ENCODE measurements at regions not wholly inside any gene's neighbourhood (a gene's known extent, or its start where the extent isn't known, plus 50 kb on each side); places are given as distances from the start of the nearest gene placed in this dataset.
"Not testable (repeated sequence)": the region's sequence is repeated elsewhere in the genome, so short reads cannot be mapped to it uniquely, and the experiment has no call there.

- no peak for DNase-seq
These were observed 86.5 kb upstream of the LHX1 start for GRCh38 chr17:36850790-36851189.

DNA sequence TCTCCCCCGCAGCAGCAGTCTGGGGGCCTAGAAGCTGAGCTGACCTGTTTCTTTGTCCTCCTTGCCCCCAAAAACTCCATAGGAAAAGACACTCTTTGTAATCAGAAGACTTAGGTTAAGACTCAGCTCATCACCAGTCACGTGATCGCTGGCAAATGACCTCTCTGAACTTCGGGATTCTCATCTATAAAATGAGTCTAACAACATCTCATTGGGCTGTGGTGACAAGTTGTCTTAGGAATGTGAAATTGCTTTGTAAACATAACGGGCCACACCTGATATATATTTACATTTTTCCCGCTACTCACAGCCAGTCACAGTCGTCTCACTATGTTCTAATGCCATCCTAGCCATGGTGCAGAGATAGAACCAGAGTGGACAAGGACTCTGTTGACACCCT, 86.0 kb upstream of the LHX1 start:
- DNase-seq: no peak

- not testable (repeated sequence) for DNase-seq
These were observed 84.8 kb upstream of the LHX1 start for GRCh38 chr17:36852478-36852877.

DNA sequence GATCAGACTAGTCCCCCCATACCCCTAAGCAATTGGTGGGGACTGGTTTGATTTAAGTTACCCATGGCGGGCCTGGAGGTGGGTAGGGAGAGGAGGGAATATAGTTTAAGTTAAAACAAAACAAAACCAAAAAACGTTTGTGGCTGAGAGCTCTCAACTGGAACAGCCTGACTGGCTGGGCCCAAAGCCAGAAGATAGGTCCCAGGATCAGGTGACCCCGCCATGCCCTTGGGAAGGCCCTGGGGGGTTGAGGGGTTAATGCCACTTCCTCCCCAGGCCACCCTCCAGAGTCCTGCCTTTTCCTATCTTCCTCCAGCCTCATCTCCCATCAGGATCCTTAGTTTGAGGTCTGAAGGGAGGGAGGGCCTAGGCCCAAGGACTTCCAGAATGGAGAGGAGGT, 82.3 kb upstream of the LHX1 start:
- DNase-seq: no peak

DNA sequence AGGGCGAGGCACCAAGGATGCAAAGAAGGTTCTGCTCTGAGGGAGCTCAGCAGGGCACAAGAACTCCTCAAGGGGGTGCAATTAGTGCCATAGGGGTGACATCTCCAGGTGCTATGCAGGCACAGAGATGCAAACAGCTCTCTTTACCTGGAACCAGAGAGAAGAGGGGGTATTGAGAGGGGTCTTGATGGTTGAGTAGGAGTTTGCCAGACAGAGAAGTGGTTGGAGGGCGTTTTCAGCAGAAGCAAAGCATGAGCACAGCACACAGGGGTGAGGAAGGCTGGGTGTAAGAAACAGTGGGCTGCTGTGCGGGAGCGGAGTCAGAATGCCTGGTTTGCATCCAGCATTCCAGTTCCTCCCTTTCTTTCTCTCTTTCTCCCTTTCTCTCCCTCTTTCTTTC, 81.8 kb upstream of the LHX1 start:
- DNase-seq: no peak

DNA sequence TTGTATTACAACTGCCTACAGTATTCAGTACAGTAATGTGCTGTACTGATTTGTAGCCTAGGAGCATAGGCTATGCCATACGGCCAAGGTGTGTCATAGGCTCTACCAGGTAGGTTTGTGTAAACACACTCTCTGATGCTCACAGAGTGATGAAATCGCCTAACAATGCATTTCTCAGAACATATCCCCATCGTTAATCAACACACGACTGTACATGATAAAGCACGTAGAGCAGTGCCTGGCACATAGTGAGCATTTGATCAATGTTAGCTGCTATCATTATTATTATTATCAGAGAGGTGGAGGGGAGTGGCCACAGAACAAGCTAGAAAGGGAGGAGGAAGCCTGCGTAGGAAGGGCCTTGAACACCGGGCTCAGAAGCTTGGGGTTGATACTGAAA, 81.1 kb upstream of the LHX1 start:
- DNase-seq: no peak

DNA sequence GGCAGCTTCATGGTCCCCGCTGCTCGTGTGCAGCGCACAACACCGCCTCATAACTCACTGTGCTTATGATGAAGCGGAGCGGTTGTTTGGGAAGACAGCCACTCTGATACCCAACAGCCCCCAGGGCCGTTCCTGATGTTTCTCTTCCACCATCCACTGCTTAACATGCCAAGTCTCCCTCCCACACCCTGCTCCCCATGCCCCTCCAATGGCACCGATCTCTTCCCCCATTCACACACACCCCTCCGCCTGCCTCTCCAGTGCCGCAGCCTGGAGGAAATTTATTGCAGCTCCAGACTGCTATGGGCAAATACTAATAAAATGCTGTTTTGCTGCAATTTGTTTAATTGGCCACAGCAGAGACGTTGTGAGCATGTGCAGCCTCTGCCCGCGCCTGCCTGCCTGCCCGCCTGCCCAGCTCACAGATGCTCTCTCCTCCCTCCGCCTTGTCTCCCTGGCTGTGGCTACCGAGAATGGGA, 80.3 kb upstream of the LHX1 start:
- no peak for DNase-seq

- no peak for DNase-seq
These were observed 79.6 kb upstream of the LHX1 start for GRCh38 chr17:36857698-36858097.

- no peak for DNase-seq
These were observed 78.9 kb upstream of the LHX1 start for GRCh38 chr17:36858119-36859002.

- no peak for DNase-seq
These were observed 78.3 kb upstream of the LHX1 start for GRCh38 chr17:36859003-36859300.

- no peak for DNase-seq
These were observed 77.6 kb upstream of the LHX1 start for GRCh38 chr17:36859706-36860105.

DNA sequence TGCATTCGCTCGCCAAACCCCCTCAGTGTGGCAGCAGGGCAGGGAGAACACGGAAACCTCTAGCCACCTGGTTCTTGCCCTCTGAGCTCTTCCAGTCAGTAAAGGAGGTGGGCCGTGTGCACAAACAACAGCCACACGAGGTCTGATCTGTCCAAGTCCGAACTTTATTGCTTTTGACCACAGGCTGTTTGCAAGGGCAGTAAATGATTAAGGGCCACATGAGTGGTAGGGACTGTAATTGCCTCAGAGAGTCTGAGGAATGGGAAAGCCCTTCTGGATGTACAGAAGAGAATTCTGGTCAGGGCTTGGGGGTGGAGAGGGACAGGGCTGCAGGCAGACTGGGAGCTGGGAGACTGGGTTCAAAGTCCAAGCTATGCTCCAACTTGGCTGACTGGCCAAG, 75.7 kb upstream of the LHX1 start:
- no peak for DNase-seq

GRCh38 chr17:36862116-36862920, 75.0 kb upstream of the LHX1 start:
- no peak for DNase-seq

DNA sequence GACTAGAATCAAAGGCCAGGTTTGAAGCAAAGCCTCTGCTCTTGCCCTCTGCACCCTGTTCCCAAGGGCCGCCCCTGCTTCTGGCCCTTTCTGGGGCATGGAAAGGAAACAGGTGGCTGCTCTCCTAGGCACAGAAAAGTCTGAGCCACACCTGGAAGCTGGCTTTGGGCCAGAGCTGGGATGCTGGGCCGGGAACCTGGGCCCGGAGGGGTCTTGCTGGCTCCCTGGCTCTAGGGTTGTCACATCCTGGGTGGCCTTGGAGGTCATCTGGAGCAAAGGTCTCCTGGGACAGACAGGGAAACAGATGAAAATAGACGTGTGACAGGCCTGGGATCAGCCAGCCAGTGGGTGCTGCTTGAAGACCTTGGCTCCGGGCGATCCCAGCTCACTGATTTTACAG, 74.1 kb upstream of the LHX1 start:
- no peak for DNase-seq

- DNase-seq: no peak
These were observed 73.3 kb upstream of the LHX1 start for GRCh38 chr17:36863676-36864612.

GRCh38 chr17:36864827-36865430, 72.3 kb upstream of the LHX1 start:
- no peak for DNase-seq

GRCh38 chr17:36867716-36868341, 69.4 kb upstream of the LHX1 start:
- DNase-seq: no peak

DNA sequence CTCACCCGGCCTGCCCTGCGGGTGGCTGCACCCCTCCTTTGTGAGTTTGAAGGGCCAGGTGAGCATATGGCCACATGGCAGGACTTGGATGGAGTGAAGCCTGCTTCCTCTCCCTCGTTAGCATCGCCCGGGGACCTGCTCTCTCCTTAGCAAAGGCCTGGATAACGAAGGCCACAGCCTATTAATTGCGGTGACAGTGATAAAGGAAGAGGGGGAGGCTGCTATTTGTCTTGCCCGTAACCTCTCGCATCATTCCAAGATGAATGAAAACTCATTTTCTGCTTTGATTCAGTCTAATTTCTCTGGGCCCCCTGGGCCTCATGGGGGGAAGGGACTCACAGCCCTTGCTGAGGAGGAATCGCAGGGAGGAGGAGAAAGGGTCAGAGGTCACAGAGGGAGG, 68.5 kb upstream of the LHX1 start:
- DNase-seq: no peak

DNA sequence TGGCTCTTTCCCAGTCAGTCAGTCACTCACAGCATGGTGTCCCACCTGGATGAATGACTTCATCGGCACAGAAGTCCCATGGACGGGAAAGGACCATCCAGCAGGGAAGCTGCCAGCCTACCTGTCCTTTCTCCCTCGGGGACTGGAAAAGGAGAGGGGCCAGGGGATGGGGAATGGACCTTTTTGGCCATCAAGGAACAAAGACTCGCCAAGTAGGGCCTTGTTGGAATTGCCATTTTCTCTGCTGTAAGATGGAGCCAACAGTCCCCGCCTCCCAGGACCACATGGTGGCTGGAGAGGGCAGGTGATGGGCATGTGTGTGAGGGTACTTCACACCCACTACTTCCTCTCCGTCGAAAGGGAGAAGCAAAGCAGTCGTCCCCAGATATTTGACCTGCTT, 67.8 kb upstream of the LHX1 start:
- no peak for DNase-seq

- DNase-seq: no peak
These were observed 67.2 kb upstream of the LHX1 start for GRCh38 chr17:36869856-36870719.

- no peak for DNase-seq
These were observed 66.6 kb upstream of the LHX1 start for GRCh38 chr17:36870720-36870999.
